ENCODE measurements at regions not wholly inside any gene's neighbourhood (a gene's known extent, or its start where the extent isn't known, plus 50 kb on each side); places are given as distances from the start of the nearest gene placed in this dataset.

GRCh38 chr15:93894438-93895036, 336.8 kb upstream of the MCTP2 start:
- DNase-seq (ENCODE audit: insufficient read length, low spot score) (no peak), FAIRE-seq (no peak)

- FAIRE-seq: no peak
Measured at GRCh38 chr15:93887151-93887550, 344.2 kb upstream of the MCTP2 start.

GRCh38 chr15:93882779-93883178, 348.6 kb upstream of the MCTP2 start:
- DNase-seq (ENCODE audit: insufficient read length, low spot score) (no peak), FAIRE-seq (no peak)

More at GRCh38 chr15:93887151-93887550, 344.2 kb upstream of the MCTP2 start:
- DNase-seq (ENCODE audit: insufficient read length, low spot score): no peak

GRCh38 chr15:93882141-93882540, 349.2 kb upstream of the MCTP2 start:
- FAIRE-seq: no peak
- no peak for DNase-seq (ENCODE audit: insufficient read length, low spot score)

GRCh38 chr15:93881310-93881709, 350.1 kb upstream of the MCTP2 start:
- no peak for DNase-seq (ENCODE audit: insufficient read length, low spot score)
- FAIRE-seq: no peak

- DNase-seq (ENCODE audit: insufficient read length, low spot score) (no peak), FAIRE-seq (no peak)
Measured at GRCh38 chr15:93880358-93880757, 351.0 kb upstream of the MCTP2 start.

GRCh38 chr15:93870583-93870982, 360.8 kb upstream of the MCTP2 start:
- DNase-seq (ENCODE audit: insufficient read length, low spot score): no peak
- no peak for FAIRE-seq

GRCh38 chr15:93866948-93867347, 364.4 kb upstream of the MCTP2 start:
- FAIRE-seq: no peak
- no peak for DNase-seq (ENCODE audit: insufficient read length, low spot score)

GRCh38 chr15:93866476-93866875, 364.9 kb upstream of the MCTP2 start:
- FAIRE-seq (no peak), DNase-seq (ENCODE audit: insufficient read length, low spot score) (no peak)

- no peak for DNase-seq (ENCODE audit: insufficient read length, low spot score)
- no peak for FAIRE-seq
Measured at GRCh38 chr15:93865586-93865985, 365.8 kb upstream of the MCTP2 start.

GRCh38 chr15:93862791-93863190, 368.6 kb upstream of the MCTP2 start:
- no peak for FAIRE-seq
- no peak for DNase-seq (ENCODE audit: insufficient read length, low spot score)

- no peak for FAIRE-seq
Measured at GRCh38 chr15:93861956-93862741, 369.2 kb upstream of the MCTP2 start.

GRCh38 chr15:93861413-93861812, 369.9 kb upstream of the MCTP2 start:
- FAIRE-seq: no peak

More at GRCh38 chr15:93861956-93862741, 369.2 kb upstream of the MCTP2 start:
- no peak for DNase-seq (ENCODE audit: insufficient read length, low spot score)

GRCh38 chr15:93860701-93861100, 370.7 kb upstream of the MCTP2 start:
- DNase-seq (ENCODE audit: insufficient read length, low spot score) (no peak), FAIRE-seq (no peak)

More at GRCh38 chr15:93861413-93861812, 369.9 kb upstream of the MCTP2 start:
- no peak for DNase-seq (ENCODE audit: insufficient read length, low spot score)

GRCh38 chr15:93859176-93859575, 372.2 kb upstream of the MCTP2 start:
- FAIRE-seq (no peak), DNase-seq (ENCODE audit: insufficient read length, low spot score) (no peak)

- no peak for FAIRE-seq
Measured at GRCh38 chr15:93855181-93855826, 376.1 kb upstream of the MCTP2 start.

GRCh38 chr15:93854088-93854487, 377.3 kb upstream of the MCTP2 start:
- FAIRE-seq (no peak), DNase-seq (ENCODE audit: insufficient read length, low spot score) (no peak)

More at GRCh38 chr15:93855181-93855826, 376.1 kb upstream of the MCTP2 start:
- no peak for DNase-seq (ENCODE audit: insufficient read length, low spot score)

- no peak for FAIRE-seq
- no peak for DNase-seq (ENCODE audit: insufficient read length, low spot score)
Measured at GRCh38 chr15:93852761-93853160, 378.6 kb upstream of the MCTP2 start.

- FAIRE-seq (no peak), DNase-seq (ENCODE audit: insufficient read length, low spot score) (no peak)
Measured at GRCh38 chr15:93848490-93848889, 382.9 kb upstream of the MCTP2 start.

- DNase-seq (ENCODE audit: insufficient read length, low spot score) (no peak), FAIRE-seq (no peak)
Measured at GRCh38 chr15:93848076-93848475, 383.3 kb upstream of the MCTP2 start.

GRCh38 chr15:93846148-93846547, 385.2 kb upstream of the MCTP2 start:
- no peak for FAIRE-seq
- no peak for DNase-seq (ENCODE audit: insufficient read length, low spot score)

GRCh38 chr15:93837450-93837849, 393.9 kb upstream of the MCTP2 start:
- DNase-seq (ENCODE audit: insufficient read length, low spot score) (no peak), FAIRE-seq (no peak)
